GM21825 (cell line): ENCODE measurements at regions not wholly inside any gene's neighbourhood (a gene's known extent, or its start where the extent isn't known, plus 50 kb on each side); places are given as distances from the start of the nearest gene placed in this dataset.
"Not testable (repeated sequence)": the region's sequence is repeated elsewhere in the genome, so short reads cannot be mapped to it uniquely, and the experiment has no call there.

Experiments
- ATAC-seq: cut with Tn5 transposase; IDR thresholded peaks from one replicate; pipeline ENCODE4 v1.9.1; 2021; ENCODE audit warnings: mild to moderate bottlenecking, moderate library complexity; ENCODE audit not compliant: unreplicated experiment

DNA sequence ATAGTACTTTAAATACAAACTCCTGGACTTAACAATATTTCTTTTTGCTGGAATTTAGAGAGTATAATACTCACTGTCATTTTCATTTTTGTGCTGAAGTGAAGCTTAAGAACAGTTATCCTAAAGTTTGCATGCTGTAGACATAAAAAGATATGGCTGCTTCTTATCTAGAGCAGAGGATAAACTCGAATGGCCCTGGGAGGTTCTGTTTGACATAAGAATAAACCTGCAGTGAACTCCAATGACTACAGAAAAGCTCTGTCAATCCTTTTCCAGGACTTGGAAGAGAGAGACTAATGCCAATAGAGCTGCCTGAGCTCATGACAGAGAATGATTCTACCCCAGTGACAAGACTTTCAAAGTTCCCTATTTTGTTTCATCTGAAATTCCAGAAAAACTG is 1017.8 kb upstream of the MIR17HG start:
- ATAC-seq = no peak

DNA sequence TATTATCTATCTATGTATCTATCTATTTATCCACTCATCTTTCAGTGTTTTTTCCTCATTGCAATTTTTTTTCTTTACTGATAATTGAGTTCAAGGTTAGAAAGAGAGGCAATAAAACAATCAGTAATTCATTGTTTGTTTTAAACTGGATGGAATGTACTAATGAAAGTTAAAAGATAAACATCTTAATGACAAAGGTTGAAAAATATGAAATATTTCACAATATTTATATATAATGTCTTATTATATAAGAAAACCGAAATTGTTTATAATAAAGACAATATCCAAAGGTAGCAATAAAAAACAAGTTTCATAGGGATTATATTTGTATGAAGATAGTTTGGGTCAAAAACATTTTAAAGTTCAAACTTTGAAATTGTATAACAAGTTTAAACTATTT is 1015.5 kb upstream of the MIR17HG start:
- no peak for ATAC-seq

DNA sequence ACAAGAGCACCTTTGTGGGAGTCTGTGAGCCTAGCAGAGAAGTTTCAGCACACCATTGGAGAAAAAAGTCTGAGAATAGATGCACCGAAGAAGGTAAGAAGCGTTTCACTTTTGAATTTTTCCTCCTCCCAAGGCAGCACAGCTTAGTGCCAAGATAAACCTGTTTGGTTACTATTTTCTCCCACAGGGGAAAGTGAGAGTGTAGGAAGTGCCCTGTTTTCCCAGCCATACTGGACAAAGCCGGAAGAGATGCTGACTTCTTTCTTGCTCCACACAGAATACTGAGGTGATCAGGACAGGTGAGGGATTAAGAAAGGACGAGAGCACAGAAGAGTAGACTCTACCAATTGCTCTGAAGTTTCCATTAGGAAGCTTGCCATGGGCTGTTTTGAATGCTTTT is 1011.0 kb upstream of the MIR17HG start:
- no peak for ATAC-seq

DNA sequence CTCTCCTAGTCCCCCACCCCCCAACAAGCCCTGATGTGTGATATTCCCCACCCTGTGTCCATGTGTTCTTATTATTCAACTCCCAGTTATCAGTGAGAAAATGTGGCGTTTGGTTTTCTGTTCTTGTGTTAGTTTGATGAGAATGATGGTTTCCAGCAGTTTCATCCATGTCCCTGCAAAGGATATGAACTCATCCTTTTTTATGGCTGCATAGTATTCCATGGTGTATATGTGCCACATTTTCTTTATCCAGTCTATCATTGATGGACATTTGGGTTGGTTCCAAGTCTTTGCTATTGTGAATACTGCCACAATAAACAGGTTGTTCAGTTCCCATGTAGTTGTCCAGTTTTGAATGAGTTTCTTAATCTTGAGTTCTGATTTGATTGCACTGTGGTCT is 1006.1 kb upstream of the MIR17HG start:
- not testable (repeated sequence) for ATAC-seq

DNA sequence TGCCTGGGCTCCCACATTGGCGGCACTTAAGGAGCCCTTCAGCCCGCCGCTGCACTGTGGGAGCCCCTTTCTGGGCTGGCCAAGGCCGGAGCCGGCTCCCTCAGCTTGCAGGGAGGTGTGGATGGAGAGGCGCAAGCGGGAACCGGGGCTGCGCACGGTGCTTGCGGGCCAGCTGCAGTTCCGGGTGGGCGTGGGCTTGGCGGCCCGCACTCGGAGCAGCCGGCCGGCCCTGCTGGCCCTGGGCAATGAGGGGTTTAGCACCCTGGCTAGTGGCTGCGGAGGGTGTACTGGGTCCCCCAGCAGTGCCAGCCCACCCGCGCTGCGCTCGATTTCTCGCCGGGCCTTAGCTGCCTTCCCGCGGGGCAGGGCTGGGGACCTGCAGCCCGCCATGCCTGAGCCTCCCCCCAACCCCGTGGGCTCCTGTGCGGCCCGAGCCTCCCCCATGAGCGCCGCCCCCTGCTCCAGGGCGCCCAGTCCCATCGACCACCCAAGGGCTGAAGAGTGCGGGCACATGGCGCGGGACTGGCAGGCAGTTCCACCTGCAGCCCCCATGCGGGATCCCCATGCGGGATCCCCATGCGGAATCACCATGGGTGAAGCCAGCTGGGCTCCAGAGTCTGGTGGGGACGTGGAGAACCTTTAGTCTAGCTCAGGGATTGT is 998.9 kb upstream of the MIR17HG start:
- ATAC-seq = not testable (repeated sequence)

DNA sequence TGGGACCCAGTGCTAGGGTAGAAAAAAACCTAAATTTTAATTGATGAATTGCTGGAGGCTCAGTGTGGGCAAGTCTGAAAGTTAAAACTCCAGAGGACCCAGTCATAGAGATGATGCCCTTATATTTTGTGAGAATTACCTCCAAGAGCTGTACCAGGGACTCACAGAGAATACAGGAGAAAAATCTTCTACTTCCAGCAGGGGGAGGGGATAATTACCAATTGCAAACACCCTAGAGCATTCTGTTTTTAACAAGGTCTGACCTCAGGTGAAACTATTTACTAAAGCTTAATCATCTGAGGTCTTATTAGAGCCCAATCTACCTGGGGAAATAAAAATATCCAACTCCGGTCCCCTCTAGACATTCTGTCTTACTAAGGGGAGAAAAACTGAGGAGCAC is 994.7 kb upstream of the MIR17HG start:
- no peak for ATAC-seq

DNA sequence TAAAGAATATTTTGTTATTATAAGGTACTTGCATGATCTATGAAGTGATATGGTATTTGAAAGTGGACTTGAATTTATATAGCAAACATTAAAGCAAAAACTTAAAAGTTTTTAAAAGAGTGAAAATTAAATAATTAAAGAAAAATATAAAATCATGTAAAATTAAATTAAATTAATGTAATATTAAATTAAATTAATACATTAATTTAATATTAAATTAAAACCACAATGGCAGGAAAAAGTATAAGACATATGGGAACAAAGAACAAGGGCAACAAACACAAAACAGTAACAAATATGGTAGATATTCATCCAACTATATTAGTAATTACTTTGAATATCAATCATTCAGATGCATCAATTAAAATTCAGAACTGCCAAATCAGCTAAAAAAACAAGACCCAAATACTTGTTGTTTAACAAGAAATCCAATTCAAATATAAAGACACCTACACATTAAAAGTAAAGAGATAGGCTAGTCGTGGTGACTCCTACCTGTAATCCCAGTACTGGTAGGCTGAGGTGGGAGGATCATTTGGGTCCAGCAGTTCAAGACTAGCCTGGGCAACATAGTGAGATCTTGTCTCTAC is 992.2 kb upstream of the MIR17HG start:
- ATAC-seq = no peak

DNA sequence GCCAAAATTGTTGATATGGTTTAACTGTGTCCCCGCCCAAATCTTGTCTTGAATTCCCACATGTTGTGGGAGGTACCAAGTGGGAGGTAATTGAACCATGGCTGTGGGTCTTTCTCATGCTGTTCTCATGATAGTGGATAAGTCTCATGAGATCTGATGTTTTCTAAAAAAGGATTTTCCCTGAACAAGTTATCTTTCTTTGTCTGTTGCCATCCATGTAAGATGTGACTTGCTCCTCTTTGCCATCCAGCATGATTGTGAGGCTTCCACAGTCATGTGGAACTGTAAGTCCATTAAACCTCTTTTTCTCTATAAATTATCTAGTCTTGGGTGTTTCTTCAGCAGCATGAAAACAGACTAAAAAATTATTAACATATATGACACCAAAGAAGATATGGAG is 986.7 kb upstream of the MIR17HG start:
- ATAC-seq = no peak

DNA sequence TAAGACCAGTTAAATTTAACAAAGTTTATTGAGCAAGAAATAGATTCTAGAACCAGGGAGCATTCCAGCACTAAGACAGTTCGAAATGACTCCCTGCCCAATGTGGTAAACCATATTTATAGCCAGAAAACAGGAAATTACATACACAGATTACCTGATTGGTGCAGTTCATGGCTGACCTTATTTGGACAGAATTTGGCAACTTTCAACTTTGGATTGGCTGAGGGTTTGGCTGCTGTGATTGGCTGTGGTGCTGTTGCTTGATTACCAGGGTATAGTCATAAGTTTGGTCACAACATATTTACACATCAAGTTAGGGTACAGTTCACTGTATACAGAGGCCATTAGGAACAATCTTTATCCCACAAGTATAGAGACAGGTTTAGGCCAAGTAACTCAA is 984.8 kb upstream of the MIR17HG start:
- ATAC-seq = no peak

DNA sequence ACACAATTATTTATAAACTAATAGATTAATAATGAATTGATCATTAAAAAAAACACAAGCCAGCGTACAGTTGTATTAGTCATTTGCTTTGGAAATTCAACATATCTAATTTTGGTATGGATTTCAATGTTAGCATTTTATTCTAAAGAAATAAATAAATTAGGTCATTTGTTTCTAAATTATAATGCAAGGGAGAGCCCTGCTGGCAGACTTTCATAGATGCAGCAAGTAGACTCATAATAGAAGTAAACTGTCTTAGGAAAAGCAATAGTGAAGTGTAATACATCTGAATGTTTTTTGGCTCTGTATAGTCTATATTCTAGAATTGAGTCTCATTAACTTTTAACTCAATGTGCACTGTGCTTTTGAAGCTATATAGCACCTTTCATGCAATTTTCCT is 982.4 kb upstream of the MIR17HG start:
- no peak for ATAC-seq

DNA sequence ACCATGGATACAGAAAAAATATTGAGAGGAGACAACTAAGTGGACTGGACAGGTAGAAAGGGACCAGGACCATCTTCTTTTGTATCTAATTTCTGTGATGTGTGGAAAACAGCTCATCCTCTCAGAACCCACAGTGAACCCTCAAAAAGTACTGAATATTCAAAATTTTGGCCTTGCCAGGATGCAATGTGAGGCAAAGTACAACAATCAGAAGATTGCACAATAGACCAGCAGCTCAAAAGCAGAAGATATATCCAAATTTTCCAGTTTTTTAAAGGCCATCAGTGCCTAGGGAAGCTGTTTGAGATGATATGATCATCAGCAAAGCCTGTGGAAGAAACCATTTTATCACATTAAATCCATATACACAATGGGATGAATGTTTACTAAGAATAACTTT is 973.3 kb upstream of the MIR17HG start:
- ATAC-seq = no peak

DNA sequence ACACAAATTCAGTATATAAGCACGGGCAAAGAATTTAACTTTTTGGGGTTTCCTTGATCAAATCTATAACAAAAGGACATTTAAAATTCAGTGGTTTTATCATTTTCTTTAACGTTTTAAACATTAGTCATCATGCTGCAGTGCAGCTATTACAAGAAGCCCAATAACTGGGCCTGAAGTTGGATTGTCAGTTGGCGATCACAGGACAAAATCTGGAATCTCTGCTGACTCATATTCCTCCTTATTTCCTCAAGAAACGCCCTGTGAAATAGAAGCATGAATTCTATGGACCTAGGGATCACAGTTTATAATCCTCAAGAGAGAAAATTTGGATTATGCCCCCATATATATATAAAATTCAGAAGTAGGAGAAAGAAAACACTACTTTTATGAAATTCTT is 971.6 kb upstream of the MIR17HG start:
- no peak for ATAC-seq

DNA sequence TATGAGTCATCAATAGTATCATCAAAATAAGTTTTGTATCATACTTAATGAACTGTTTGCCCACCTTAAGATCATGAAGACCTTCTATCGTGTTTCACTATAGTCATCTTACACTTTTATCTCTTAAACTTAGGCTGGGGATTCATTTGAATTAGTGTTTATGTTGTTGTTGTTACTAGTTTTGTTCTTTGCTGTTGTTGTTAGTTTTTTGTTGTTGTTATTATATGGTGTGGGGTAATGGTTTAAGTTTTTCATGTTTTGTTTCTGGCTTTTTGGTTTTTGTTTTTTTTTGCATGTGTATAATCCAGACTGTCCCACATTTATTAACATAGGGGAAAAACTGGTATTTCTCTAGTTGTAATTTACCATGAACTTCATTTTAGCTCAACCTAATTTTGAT is 965.1 kb upstream of the MIR17HG start:
- no peak for ATAC-seq

DNA sequence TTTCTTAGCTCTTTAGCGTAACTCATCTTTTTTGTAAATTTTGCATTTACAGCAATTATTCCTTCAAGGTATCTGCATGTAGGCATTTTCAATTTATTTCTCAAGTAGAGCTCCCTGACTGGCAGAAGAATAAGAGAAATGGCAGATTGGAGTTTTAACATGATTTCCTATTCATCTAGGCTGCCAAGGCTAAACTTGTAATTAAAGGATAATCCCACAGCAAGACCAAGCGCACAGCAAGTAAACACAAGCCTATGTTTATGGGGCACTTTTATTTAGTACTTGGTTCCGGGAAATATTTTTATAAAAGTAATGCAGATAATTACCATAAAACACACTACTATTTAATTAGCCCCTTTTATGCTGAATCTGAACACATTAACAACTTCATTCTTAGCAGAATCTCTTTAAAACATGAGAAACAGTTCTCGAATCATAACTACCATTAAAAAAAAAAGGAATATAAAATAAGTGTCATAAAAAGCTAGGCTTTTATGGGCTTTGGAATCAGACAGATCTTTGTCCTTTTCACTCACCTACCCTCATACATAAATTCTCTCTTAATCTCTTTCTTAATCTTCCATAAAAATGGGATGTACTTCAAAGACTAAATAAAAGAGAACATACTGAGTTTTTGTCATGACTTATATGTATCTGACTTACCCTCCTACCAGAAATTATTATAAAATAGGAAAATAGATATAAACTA is 961.6 kb upstream of the MIR17HG start:
- ATAC-seq = no peak

DNA sequence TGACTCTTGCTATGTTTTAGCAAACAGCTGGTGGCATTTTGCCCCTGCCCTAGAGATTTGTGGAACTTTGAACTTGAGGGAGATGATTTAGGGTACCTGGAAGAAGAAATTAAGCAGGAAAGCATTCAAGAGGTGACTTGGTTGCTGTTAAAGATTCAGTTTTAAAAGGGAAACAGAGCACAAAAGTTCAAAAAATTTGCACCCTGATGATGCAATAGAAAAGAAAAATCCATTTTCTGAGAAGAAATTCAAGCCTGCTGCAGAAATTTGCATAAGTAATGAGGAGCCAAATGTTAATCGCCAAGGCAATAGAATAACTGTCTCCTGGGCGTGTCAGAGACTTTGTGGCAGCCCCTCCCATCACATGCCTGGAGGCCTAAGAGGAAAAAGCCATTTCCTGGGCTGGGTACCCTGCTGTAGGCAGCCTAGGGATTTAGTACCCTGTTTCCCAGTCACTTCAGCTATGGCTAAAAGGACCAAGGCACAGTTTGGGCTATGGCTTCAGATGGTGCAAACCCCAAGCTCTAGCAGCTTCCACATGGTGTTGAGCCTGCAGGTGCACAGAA is 958.5 kb upstream of the MIR17HG start:
- no peak for ATAC-seq

DNA sequence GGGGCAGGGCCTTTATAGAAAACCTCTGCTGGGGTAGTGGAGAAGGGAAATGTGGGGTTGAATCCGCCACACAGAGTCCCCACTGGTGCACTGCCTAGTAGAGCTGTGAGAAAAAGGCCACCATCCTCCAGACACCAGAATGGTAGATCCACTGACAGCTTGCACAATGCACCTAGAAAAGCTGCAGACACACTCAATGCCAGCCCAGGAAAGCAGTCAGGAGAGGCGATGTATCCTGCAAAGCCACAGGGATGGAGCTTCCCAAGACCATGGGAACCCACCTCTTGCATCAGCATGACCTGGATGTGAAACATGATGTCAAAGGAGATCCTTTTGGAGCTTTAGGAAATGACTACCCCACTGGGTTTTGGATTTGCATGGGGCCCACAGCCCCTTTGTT is 958.0 kb upstream of the MIR17HG start:
- ATAC-seq = no peak

DNA sequence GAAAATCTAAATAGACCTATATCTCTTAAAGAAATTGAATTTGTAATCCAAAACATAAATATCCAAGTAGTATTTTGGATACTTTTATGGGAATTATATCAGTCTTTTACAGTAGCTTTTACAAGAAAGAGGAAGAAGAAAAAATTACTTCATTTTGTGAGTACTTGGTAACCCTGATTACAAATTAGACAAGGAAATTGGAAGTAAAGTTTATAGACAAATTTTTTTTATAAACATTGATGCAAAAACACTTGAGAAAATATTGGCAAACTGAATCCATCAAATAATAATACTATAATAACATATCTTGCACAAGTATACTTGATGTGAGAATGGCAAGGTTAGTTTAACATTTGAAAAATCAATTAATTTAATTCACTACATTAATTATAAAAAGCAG is 954.1 kb upstream of the MIR17HG start:
- ATAC-seq = no peak

DNA sequence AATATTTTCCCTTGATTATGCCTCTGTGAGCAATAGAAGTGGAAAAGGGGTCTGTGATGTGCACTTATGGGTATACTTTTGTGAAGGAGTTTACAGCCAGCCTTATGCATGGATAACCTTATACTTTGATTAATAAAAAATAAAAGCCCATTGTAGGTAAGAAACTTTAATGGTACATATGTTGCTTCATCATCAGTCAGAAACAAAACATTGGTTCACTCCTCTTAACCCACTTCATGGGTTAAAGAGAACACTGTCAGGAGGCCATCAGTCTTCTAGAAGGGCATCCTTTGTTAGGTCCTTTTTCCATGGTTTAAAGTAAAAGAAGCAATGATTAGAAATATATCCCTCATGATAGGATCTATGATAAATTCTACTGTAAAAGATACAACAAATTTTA is 952.1 kb upstream of the MIR17HG start:
- no peak for ATAC-seq

DNA sequence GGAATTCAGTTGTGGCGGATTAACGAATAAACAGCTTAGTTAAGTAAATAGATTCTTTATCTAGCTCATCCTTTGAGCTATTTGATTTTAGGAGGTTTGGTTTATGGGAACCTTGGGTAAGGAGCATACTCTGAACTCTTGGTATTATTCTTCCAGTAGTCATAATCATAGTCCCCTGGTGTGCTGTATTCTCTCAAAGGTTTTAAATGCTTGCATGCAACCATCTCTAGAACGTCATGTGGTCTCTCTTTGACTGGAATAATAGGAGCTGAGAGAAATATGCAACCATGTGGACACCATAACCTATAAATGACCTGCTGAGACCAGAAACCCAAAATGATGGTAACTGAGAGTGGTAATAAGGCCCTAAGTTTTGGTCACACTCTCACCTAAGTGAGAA is 951.6 kb upstream of the MIR17HG start:
- no peak for ATAC-seq

DNA sequence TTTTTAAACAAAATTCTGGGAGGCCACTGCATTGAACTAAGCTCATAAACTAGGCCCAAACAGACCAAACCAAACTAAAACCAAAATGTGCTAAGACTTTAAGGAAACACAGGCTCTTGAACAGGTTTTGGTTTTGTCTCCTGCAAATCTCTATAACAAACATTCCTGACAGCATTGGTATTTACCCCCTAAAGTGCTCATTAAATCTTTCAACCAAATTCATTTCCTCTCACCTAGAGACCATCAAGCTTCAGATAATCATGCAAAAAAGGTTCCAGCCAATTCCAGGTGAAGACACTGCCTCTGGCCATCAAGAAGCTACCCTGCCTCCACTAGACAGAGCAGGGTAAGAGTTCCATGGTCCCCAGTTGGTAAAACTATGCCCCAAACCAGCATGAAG is 951.2 kb upstream of the MIR17HG start:
- no peak for ATAC-seq

DNA sequence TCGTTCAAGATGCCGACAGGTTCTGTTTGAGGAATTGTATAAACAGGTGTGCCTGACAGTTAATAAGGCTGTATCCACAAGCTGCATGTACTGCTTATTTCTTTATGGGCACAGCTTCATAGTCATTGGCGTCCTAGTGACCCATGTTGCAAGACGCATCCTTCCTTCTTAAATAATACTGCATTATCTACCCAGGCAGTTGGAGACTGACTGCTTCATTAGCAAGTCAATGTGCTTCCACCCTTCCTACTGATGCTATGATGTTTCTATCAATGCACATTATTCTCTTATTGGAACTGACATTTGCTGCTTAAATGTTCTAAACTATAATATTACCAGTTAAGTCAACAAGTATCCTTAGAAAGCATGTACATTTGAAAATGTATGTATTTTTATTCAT is 950.0 kb upstream of the MIR17HG start:
- ATAC-seq = no peak

DNA sequence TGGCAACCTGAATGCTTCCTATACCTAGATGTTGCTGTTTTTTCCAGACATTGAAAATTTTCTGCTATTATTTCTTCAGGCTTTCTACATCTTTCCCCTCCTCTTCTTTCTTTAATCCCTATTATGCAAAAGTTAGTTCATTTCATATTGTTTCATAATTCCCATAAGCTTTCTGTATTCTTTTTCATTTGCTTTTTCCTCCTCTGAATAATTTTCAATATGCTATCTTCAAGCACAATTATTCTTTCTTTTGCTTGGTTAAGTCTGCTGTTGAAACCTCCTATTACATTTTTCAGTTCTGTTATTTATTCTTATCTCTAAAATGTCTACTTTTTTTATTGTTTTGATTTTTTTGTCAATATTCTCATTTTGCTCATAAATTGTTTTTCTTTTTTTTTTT is 947.1 kb upstream of the MIR17HG start:
- no peak for ATAC-seq
